ENCODE measurements at regions not wholly inside any gene's neighbourhood (a gene's known extent, or its start where the extent isn't known, plus 50 kb on each side); places are given as distances from the start of the nearest gene placed in this dataset.
A peak's percentile ranks its signal among the peaks of the same experiment; 100 is the strongest.

DNA sequence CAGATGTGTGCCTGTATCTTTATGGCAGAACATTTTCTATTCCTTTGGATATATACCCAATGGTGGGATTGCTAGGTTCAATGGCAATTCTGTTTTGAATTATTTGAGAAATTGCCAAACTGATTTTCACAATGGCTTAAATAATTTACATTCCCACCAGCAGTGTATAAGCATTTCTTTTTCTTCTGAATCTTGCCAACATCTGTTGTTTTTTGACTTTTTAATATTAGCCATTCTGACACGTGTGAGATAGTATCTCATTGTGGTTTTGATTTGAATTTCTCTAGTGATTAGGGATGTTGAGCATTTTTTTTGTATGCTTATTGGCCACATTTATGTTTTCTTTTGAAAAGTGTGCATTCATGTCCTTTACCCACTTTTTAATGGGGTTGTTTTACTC lies 864.3 kb upstream of the ADAMTS5 start:
- H3K36me3 Mint-ChIP-seq (ENCODE audit: insufficient read depth, unreplicated experiment): no peaks in the 10 kb centered on the region
- POLR2A ChIA-PET: no interaction called here

DNA sequence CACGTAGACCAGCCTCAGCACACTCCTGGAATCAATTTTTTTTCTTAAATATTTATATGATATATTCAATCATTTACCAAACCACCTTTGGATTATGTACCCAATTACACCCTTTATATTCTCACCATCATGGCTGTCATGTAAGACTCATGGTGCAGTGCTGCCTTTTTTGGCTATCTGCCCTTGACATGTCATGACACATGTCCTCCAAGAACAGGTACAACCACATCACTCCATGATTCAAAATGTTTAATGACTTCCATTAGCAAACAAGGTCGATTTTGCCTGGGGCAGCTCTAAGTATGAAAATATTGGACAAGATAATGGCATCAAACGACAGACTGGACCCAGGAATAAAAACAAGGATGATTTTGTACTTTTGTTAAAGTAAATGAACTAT lies 861.1 kb upstream of the ADAMTS5 start:
- Mint-ChIP-seq H3K4me3 (ENCODE audit: unreplicated experiment) (no peak overlapping the region), H3K27ac (ENCODE audit: low read depth, unreplicated experiment) (no peak overlapping the region), H3K27me3 (ENCODE audit: insufficient read depth, unreplicated experiment) (no peaks in the 10 kb centered on the region), H3K4me1 (ENCODE audit: insufficient read depth, unreplicated experiment) (peaks cover 16% of the 10 kb centered on the region), H3K36me3 (ENCODE audit: insufficient read depth, unreplicated experiment) (no peaks in the 10 kb centered on the region), H3K9me3 (ENCODE audit: unreplicated experiment) (peaks cover 9% of the 10 kb centered on the region)
- intact Hi-C loops (cut with micrococcal nuclease): no loop called here
- TF ChIP-seq, protein P1, sequence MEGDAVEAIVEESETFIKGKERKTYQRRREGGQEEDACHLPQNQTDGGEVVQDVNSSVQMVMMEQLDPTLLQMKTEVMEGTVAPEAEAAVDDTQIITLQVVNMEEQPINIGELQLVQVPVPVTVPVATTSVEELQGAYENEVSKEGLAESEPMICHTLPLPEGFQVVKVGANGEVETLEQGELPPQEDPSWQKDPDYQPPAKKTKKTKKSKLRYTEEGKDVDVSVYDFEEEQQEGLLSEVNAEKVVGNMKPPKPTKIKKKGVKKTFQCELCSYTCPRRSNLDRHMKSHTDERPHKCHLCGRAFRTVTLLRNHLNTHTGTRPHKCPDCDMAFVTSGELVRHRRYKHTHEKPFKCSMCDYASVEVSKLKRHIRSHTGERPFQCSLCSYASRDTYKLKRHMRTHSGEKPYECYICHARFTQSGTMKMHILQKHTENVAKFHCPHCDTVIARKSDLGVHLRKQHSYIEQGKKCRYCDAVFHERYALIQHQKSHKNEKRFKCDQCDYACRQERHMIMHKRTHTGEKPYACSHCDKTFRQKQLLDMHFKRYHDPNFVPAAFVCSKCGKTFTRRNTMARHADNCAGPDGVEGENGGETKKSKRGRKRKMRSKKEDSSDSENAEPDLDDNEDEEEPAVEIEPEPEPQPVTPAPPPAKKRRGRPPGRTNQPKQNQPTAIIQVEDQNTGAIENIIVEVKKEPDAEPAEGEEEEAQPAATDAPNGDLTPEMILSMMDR (IDR thresholded peaks at IDR 0.05; ENCODE audit: unreplicated experiment): no peak
- BruUV-seq (replicated peaks): no TSS peak
- POLR2A ChIA-PET: no interaction called here
- CTCF ChIA-PET: no interaction called here
- DNase-seq (ENCODE audit: unreplicated experiment): peak; percentile 19

More for the DNA sequence above, 864.3 kb upstream of the ADAMTS5 start:
- no peak overlapping the region for H3K27ac Mint-ChIP-seq (ENCODE audit: low read depth, unreplicated experiment)
- no TSS peak for BruUV-seq (replicated peaks)
- no peak overlapping the region for H3K4me3 Mint-ChIP-seq (ENCODE audit: unreplicated experiment)
- no peak for DNase-seq (ENCODE audit: unreplicated experiment)
- H3K9me3 Mint-ChIP-seq (ENCODE audit: unreplicated experiment): peaks cover 17% of the 10 kb centered on the region
- CTCF ChIA-PET: no interaction called here
- TF ChIP-seq, protein P1 (IDR thresholded peaks at IDR 0.05; ENCODE audit: unreplicated experiment): no peak
- H3K4me1 Mint-ChIP-seq (ENCODE audit: insufficient read depth, unreplicated experiment): peaks cover 16% of the 10 kb centered on the region
- intact Hi-C loops (cut with micrococcal nuclease): no loop called here
- no peaks in the 10 kb centered on the region for H3K27me3 Mint-ChIP-seq (ENCODE audit: insufficient read depth, unreplicated experiment)

DNA sequence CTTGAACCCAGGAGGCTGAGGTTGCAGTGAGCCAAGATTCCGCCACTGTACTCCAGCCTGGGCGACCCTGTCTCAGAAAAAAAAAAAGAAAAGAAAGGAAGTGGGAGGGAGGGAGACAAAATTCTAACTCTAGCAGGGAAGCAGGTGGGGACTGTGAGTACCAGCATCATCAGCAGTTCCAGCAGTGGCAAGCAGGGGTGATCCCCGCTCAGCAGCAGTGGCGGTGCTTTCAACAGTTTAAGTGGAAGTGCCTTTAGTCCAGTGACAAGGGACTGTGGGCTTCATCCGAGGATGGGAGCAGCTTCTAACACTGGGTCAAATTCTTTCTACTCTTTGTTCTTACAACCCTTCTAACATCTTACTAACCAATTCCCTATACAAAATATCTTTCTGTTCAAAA lies 858.1 kb upstream of the ADAMTS5 start:
- ChIA-PET CTCF (interaction anchor here (0.7 to 1.2 kb wide), 2 partner anchors 22 to 921 kb away, joined by 3 read pairs; no protein-coding TSS in a partner anchor), POLR2A (no interaction called here)
- Mint-ChIP-seq H3K27ac (ENCODE audit: low read depth, unreplicated experiment) (no peak overlapping the region), H3K36me3 (ENCODE audit: insufficient read depth, unreplicated experiment) (no peaks in the 10 kb centered on the region), H3K27me3 (ENCODE audit: insufficient read depth, unreplicated experiment) (no peaks in the 10 kb centered on the region), H3K4me1 (ENCODE audit: insufficient read depth, unreplicated experiment) (no peaks in the 10 kb centered on the region), H3K4me3 (ENCODE audit: unreplicated experiment) (no peak overlapping the region), H3K9me3 (ENCODE audit: unreplicated experiment) (peaks cover 9% of the 10 kb centered on the region)
- no peak for DNase-seq (ENCODE audit: unreplicated experiment)
- TF ChIP-seq, protein P1 (IDR thresholded peaks at IDR 0.05; ENCODE audit: unreplicated experiment): no peak
- no TSS peak for BruUV-seq (replicated peaks)
- intact Hi-C loops (cut with micrococcal nuclease): no loop called here

DNA sequence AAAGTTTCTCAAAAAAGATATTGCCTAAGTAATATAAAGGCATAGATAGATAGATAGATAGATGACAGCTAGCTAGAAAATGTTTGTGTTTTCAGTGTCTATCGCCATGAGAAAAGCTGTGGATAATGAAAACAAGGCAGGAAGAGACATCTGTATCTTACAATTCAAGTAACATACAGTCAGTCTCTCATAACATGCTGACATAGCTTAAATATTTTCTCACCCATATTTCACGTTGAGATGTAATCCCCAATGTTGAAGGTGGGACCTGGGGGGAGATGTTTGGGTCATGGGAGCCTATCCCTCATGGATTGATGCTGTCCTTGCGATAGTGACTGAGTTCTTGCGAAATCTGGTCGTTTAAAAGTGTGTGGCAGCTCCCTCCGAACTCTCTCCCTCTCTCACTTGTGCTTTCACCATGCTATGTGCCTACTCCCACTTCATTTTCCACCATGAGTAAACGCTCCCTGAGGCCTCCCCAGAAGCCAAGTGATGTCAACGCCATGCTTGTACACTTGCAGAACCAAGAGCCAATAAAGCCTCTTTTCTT lies 856.8 kb upstream of the ADAMTS5 start:
- TF ChIP-seq, protein P1 (IDR thresholded peaks at IDR 0.05; ENCODE audit: unreplicated experiment): no peak
- CTCF ChIA-PET: interaction anchor here (1.2 kb wide), 1 partner anchor 21 kb away, joined by 3 read pairs; no protein-coding TSS in a partner anchor

More for the DNA sequence above, 856.8 kb upstream of the ADAMTS5 start:
- no peaks in the 10 kb centered on the region for H3K4me1 Mint-ChIP-seq (ENCODE audit: insufficient read depth, unreplicated experiment)
- H3K9me3 Mint-ChIP-seq (ENCODE audit: unreplicated experiment): peaks cover 9% of the 10 kb centered on the region
- POLR2A ChIA-PET: no interaction called here
- H3K36me3 Mint-ChIP-seq (ENCODE audit: insufficient read depth, unreplicated experiment): no peaks in the 10 kb centered on the region
- no peak overlapping the region for H3K4me3 Mint-ChIP-seq (ENCODE audit: unreplicated experiment)
- H3K27ac Mint-ChIP-seq (ENCODE audit: low read depth, unreplicated experiment): no peak overlapping the region
- BruUV-seq (replicated peaks): no TSS peak
- DNase-seq (ENCODE audit: unreplicated experiment): no peak
- H3K27me3 Mint-ChIP-seq (ENCODE audit: insufficient read depth, unreplicated experiment): no peaks in the 10 kb centered on the region
- intact Hi-C loops (cut with micrococcal nuclease): no loop called here

Measured in MCF 10A (cell line).